ENCODE measurements at regions not wholly inside any gene's neighbourhood (a gene's known extent, or its start where the extent isn't known, plus 50 kb on each side); places are given as distances from the start of the nearest gene placed in this dataset.
"Not testable (repeated sequence)": the region's sequence is repeated elsewhere in the genome, so short reads cannot be mapped to it uniquely, and the experiment has no call there.

DNA sequence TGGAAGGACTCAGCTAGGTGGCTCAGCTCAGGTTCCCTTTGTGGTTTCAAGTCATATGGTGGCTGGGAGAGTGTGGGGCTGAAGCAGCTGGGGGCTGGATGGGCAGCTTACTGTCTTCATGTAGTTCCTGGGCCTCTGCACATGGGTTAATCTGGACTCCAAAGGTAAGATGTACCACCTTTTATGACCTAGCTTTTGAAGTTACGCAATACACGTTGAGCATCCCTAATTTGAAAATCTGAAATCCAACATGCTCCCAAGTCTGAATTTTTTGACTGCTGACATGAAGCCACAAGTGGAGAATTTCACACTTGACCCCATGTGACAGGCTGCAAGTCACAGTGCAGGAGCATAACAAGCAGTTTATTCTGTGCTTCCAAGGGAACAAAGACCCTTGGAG, 173.7 kb downstream of the KBTBD8 start:
- Mint-ChIP-seq H3K4me3 (ENCODE audit: unreplicated experiment) (no peak overlapping the region), H3K27ac (ENCODE audit: unreplicated experiment) (no peak overlapping the region), H3K4me1 (ENCODE audit: unreplicated experiment) (no peaks in the 10 kb centered on the region), H3K36me3 (ENCODE audit: low read depth, unreplicated experiment) (no peaks in the 10 kb centered on the region), H3K27me3 (ENCODE audit: unreplicated experiment) (no peaks in the 10 kb centered on the region), H3K9me3 (ENCODE audit: unreplicated experiment) (no peaks in the 10 kb centered on the region)
- TF ChIP-seq, protein P1, sequence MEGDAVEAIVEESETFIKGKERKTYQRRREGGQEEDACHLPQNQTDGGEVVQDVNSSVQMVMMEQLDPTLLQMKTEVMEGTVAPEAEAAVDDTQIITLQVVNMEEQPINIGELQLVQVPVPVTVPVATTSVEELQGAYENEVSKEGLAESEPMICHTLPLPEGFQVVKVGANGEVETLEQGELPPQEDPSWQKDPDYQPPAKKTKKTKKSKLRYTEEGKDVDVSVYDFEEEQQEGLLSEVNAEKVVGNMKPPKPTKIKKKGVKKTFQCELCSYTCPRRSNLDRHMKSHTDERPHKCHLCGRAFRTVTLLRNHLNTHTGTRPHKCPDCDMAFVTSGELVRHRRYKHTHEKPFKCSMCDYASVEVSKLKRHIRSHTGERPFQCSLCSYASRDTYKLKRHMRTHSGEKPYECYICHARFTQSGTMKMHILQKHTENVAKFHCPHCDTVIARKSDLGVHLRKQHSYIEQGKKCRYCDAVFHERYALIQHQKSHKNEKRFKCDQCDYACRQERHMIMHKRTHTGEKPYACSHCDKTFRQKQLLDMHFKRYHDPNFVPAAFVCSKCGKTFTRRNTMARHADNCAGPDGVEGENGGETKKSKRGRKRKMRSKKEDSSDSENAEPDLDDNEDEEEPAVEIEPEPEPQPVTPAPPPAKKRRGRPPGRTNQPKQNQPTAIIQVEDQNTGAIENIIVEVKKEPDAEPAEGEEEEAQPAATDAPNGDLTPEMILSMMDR (IDR thresholded peaks at IDR 0.05; ENCODE audit: unreplicated experiment): no peak
- DNase-seq (ENCODE audit: low spot score): no peak

DNA sequence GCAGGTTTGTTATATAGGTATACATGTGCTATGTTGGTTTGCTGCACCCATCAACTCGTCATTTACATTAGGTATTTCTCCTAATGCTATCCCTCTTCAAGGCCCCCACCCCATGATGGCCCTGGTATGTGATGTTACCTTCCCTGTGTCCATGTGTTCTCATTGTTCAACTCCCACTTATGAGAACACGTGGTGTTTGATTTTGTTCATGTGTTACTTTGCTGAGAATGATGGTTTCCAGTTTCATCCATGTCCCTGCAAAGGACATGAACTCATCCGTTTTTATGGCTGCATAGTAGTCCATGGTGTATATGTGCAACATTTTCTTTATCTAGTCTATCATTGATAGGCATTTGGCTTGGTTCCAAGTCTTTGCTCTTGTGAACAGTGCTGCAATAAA, 175.0 kb downstream of the KBTBD8 start:
- H3K4me1 Mint-ChIP-seq (ENCODE audit: unreplicated experiment); H3K36me3 Mint-ChIP-seq (ENCODE audit: low read depth, unreplicated experiment); H3K9me3 Mint-ChIP-seq (ENCODE audit: unreplicated experiment); DNase-seq (ENCODE audit: low spot score); H3K27me3 Mint-ChIP-seq (ENCODE audit: unreplicated experiment); H3K4me3 Mint-ChIP-seq (ENCODE audit: unreplicated experiment); H3K27ac Mint-ChIP-seq (ENCODE audit: unreplicated experiment): not testable (repeated sequence)

DNA sequence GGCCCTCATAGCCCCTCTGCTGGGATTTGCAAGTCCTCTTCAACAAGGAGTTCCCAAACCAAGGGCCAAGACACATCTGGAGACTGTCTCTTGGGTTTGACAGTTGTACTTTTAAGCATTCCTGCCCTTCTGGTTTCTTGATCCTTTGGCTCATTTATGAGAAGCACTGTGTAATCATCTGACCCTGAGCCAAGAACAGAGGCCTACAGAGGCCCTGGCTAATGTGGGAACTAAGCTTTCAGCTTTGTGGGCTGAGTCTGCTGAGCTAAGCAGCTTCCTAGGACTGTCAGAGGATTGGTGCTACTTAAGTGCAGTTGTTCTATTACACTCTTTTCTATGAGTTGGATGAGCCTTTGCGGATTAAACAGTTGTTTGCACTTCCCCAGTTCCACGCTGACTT, 178.3 kb downstream of the KBTBD8 start:
- Mint-ChIP-seq H3K27ac (ENCODE audit: unreplicated experiment) (no peak overlapping the region), H3K4me1 (ENCODE audit: unreplicated experiment) (no peaks in the 10 kb centered on the region), H3K36me3 (ENCODE audit: low read depth, unreplicated experiment) (no peaks in the 10 kb centered on the region), H3K9me3 (ENCODE audit: unreplicated experiment) (no peaks in the 10 kb centered on the region), H3K4me3 (ENCODE audit: unreplicated experiment) (no peak overlapping the region), H3K27me3 (ENCODE audit: unreplicated experiment) (no peaks in the 10 kb centered on the region)
- TF ChIP-seq, protein P1 (IDR thresholded peaks at IDR 0.05; ENCODE audit: unreplicated experiment): no peak
- no peak for DNase-seq (ENCODE audit: low spot score)

DNA sequence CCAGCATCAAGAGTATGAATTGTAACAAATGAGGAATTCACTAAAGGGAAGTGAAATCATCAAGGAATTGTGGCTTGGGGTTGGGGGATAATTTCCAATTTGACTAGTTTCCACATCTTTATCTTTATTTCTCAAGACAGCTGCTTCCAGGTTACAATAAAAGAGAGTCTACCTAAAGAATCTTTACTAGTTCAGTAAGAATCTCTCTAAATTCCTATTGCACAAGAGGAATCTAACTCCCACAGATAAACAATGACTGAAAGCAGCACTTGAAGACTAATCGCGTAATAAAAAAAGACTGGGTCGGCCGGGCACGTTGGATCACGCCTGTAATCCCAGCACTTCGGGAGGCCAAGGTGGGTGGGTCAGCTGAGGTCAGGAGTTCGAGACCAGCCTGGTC, 194.4 kb downstream of the KBTBD8 start:
- no peaks in the 10 kb centered on the region for H3K4me1 Mint-ChIP-seq (ENCODE audit: unreplicated experiment)
- no peaks in the 10 kb centered on the region for H3K27me3 Mint-ChIP-seq (ENCODE audit: unreplicated experiment)
- H3K9me3 Mint-ChIP-seq (ENCODE audit: unreplicated experiment): no peaks in the 10 kb centered on the region
- H3K27ac Mint-ChIP-seq (ENCODE audit: unreplicated experiment): no peak overlapping the region
- TF ChIP-seq, protein P1 (IDR thresholded peaks at IDR 0.05; ENCODE audit: unreplicated experiment): no peak
- H3K4me3 Mint-ChIP-seq (ENCODE audit: unreplicated experiment): no peak overlapping the region
- no peak for DNase-seq (ENCODE audit: low spot score)
- no peaks in the 10 kb centered on the region for H3K36me3 Mint-ChIP-seq (ENCODE audit: low read depth, unreplicated experiment)

DNA sequence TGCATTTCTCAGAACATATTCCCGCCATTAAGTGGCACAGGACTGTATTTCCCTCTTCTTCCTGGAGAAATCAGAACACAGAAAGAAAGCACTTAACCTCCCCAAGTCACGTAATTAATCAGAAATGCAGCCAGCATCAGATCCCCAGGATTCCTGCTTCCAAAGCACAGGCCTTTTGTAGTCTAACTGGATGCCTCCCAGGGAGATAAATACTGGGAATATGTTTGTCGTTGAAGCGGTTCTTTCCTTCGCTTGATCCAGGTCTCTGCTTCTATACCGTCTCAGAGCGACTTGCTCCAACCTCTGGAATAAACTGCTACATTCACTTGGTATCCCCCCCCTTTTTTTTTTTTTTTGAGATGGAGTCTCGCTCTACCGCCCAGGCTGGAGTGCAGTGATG, 198.6 kb downstream of the KBTBD8 start:
- Mint-ChIP-seq H3K4me3 (ENCODE audit: unreplicated experiment) (no peak overlapping the region), H3K9me3 (ENCODE audit: unreplicated experiment) (no peaks in the 10 kb centered on the region), H3K4me1 (ENCODE audit: unreplicated experiment) (no peaks in the 10 kb centered on the region), H3K27me3 (ENCODE audit: unreplicated experiment) (no peaks in the 10 kb centered on the region), H3K36me3 (ENCODE audit: low read depth, unreplicated experiment) (no peaks in the 10 kb centered on the region), H3K27ac (ENCODE audit: unreplicated experiment) (no peak overlapping the region)
- no peak for DNase-seq (ENCODE audit: low spot score)
- TF ChIP-seq, protein P1 (IDR thresholded peaks at IDR 0.05; ENCODE audit: unreplicated experiment): no peak

DNA sequence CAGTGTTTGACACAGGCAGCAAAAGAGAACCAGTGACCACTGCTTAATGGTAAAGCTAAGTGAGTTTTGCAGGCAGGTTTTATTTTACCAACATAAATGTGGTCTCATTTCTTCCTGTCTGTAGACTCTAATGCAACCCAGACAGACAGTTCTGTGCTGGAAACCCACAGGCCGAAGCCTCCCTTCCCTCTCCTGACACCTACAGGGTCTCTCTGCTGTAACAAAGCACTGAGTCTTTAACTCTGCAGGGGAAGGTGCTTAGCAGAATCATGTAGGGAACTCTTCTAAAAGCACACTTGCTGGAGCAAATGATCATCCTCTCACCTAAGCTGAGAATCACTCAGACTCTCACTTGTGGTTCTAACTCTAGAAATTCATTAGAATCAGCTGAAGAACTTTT, 200.3 kb downstream of the KBTBD8 start:
- Mint-ChIP-seq H3K4me1 (ENCODE audit: unreplicated experiment) (no peaks in the 10 kb centered on the region), H3K9me3 (ENCODE audit: unreplicated experiment) (no peaks in the 10 kb centered on the region), H3K36me3 (ENCODE audit: low read depth, unreplicated experiment) (no peaks in the 10 kb centered on the region), H3K4me3 (ENCODE audit: unreplicated experiment) (no peak overlapping the region), H3K27me3 (ENCODE audit: unreplicated experiment) (no peaks in the 10 kb centered on the region), H3K27ac (ENCODE audit: unreplicated experiment) (no peak overlapping the region)
- no peak for DNase-seq (ENCODE audit: low spot score)
- TF ChIP-seq, protein P1 (IDR thresholded peaks at IDR 0.05; ENCODE audit: unreplicated experiment): no peak

Measured in endothelial cell (in vitro differentiated cells).